Left ventricle myocardium inferior (tissue), 1 donor: ENCODE measurements at regions not wholly inside any gene's neighbourhood (a gene's known extent, or its start where the extent isn't known, plus 50 kb on each side); places are given as distances from the start of the nearest gene placed in this dataset.

ENCODE experiments used
- DNase-seq: peaks from one replicate; pipeline ENCODE4 v3.0.0-alpha.2; 2020
- H3K27ac ChIP-seq: fragments of 200-600 bp; replicated peaks from 2 replicates; pipeline ENCODE4 v1.8.0; 2021
- H3K27me3 ChIP-seq: fragments of 200-600 bp; 2 replicates; pipeline ENCODE4 v1.8.0; 2021; ENCODE audit warnings: low read depth
- H3K36me3 ChIP-seq: fragments of 200-600 bp; 2 replicates; pipeline ENCODE4 v1.8.0; 2021
- H3K4me1 ChIP-seq: fragments of 200-600 bp; 2 replicates; pipeline ENCODE4 v1.8.0; 2021
- H3K4me3 ChIP-seq: fragments of 200-600 bp; 2 replicates; pipeline ENCODE4 v1.8.0; 2021; ENCODE audit warnings: mild to moderate bottlenecking, moderate library complexity
- H3K9me3 ChIP-seq: fragments of 200-600 bp; replicated peaks from 2 replicates; pipeline ENCODE4 v1.8.0; 2021
- CTCF ChIP-seq: fragments of 200-600 bp; IDR thresholded peaks from 2 replicates; pipeline ENCODE4 v1.8.0; 2021; ENCODE audit warnings: antibody characterized with exemption, mild to moderate bottlenecking, borderline replicate concordance
- intact Hi-C: fragments of 100-400 bp; cut with micrococcal nuclease; formaldehyde crosslinking; loops from one replicate; pipeline ENCODE4 v1.11.0; 2022
- donor health status: DM: no; HTN: yes; CAD: no; lungs with severe emphysema.

DNA sequence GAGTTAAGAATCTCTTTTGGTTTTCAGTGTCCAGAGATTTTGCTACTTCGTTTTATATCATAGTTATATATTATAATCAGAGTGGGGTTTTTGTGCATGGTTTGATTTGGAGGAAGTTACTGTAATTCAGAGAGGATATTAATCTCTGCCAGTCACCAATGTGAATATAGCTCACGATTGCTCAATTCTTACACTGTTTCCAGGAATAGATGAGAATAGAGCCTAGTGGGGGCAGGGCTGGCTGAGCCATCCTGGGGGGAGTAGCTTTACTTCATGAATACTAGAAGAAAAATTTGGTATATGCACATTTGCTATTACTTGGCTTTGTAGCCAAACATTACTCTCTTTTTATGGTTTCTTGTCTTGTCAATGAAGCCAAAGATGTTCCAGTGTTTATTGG, 60.9 kb upstream of the TRPC3 start:
- Histone ChIP-seq H3K4me1 (peaks cover 9% of the 10 kb centered on the region), H3K4me3 (no peak overlapping the region), H3K27me3 (peaks cover 17% of the 10 kb centered on the region), H3K36me3 (no peaks in the 10 kb centered on the region), H3K27ac (no peak overlapping the region), H3K9me3 (no peaks in the 10 kb centered on the region)
- no peak for TF ChIP-seq CTCF
- DNase-seq = no peak
- intact Hi-C loops = no loop called here

GRCh38 chr4:122010610-122011009, 58.8 kb upstream of the TRPC3 start:
- H3K4me1 ChIP-seq = no peaks in the 10 kb centered on the region
- peaks cover 12% of the 10 kb centered on the region for H3K27me3 ChIP-seq
- H3K27ac ChIP-seq = no peak overlapping the region
- intact Hi-C loops = no loop called here
- H3K9me3 ChIP-seq = no peaks in the 10 kb centered on the region
- H3K36me3 ChIP-seq = no peaks in the 10 kb centered on the region
- DNase-seq = no peak
- no peak overlapping the region for H3K4me3 ChIP-seq
- no peak for TF ChIP-seq CTCF

GRCh38 chr4:122009524-122009923, 57.7 kb upstream of the TRPC3 start:
- H3K27me3 ChIP-seq = peaks cover 12% of the 10 kb centered on the region
- no peak for TF ChIP-seq CTCF
- intact Hi-C loops = no loop called here
- no peaks in the 10 kb centered on the region for H3K4me1 ChIP-seq
- no peaks in the 10 kb centered on the region for H3K9me3 ChIP-seq
- H3K4me3 ChIP-seq = no peak overlapping the region
- H3K27ac ChIP-seq = no peak overlapping the region
- no peak for DNase-seq
- H3K36me3 ChIP-seq = no peaks in the 10 kb centered on the region

GRCh38 chr4:122007016-122007415, 55.2 kb upstream of the TRPC3 start:
- TF ChIP-seq CTCF = no peak
- Histone ChIP-seq H3K27ac (no peak overlapping the region), H3K36me3 (no peaks in the 10 kb centered on the region), H3K4me3 (no peak overlapping the region), H3K9me3 (no peaks in the 10 kb centered on the region), H3K27me3 (peaks cover 21% of the 10 kb centered on the region), H3K4me1 (no peaks in the 10 kb centered on the region)
- no peak for DNase-seq
- intact Hi-C loops = no loop called here

DNA sequence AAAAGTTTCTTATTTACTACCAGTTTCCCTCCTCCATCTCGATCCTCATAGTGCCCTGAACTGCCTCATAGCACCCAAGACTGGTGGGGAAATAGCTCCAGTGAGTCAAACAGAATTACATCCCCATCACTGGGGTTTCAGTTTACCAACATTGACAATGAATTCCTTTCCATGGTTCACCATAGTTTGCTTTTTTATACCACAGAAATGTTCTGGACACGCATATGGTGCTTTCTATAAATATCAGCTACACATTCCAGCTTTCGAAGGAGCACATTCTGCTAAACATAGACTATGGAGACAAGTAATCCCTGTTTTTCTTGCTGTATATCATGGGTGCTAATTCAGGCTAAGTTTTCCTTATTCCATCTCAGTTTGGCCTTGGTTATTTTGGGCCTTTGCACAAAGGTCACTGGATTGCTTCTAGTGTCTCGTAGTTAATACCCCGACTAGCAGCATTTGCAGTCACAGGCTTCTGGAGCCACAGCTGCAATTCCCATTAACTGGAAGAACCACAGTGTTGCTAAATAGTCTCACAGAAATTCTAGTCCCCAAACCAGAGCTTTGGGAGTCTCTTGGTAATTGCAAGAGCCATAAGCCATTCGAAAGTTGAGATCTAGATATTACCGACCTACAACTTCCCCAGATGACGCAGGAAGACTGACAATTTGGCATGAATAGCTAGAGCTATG, 53.4 kb upstream of the TRPC3 start:
- TF ChIP-seq CTCF = no peak
- intact Hi-C loops = no loop called here
- H3K27me3 ChIP-seq = peaks cover 24% of the 10 kb centered on the region
- DNase-seq = no peak
- no peaks in the 10 kb centered on the region for H3K4me1 ChIP-seq
- H3K4me3 ChIP-seq = no peak overlapping the region
- no peaks in the 10 kb centered on the region for H3K9me3 ChIP-seq
- H3K27ac ChIP-seq = peak overlapping the region; percentile 8
- H3K36me3 ChIP-seq = no peaks in the 10 kb centered on the region

- intact Hi-C loops = no loop called here
- H3K27me3 ChIP-seq = peaks cover 34% of the 10 kb centered on the region
- H3K27ac ChIP-seq = no peak overlapping the region
- H3K9me3 ChIP-seq = no peaks in the 10 kb centered on the region
- H3K4me1 ChIP-seq = no peaks in the 10 kb centered on the region
- H3K4me3 ChIP-seq = no peak overlapping the region
- peak; percentile 28 for TF ChIP-seq CTCF
- no peaks in the 10 kb centered on the region for H3K36me3 ChIP-seq
- no peak for DNase-seq
Observed at GRCh38 chr4:122003335-122003734, 51.5 kb upstream of the TRPC3 start.
